Breast epithelium (tissue), 4 donors: ENCODE measurements at regions not wholly inside any gene's neighbourhood (a gene's known extent, or its start where the extent isn't known, plus 50 kb on each side); places are given as distances from the start of the nearest gene placed in this dataset.

Experiments
- DNase-seq, 2 donors: peaks; one replicate each; pipeline ENCODE4 v3.0.0-alpha.2; 2019; ENCODE audit warnings: low spot score in 2 of 2
- H3K27ac ChIP-seq, 2 donors: fragments of 200-600 bp; sonication (generic) in 1 of 2; one replicate each; pipeline ENCODE4 v1.5.1; 2016 to 2019; ENCODE audit warnings: mild to moderate bottlenecking in 1 of 2
- H3K27me3 ChIP-seq, 2 donors: fragments of 200-600 bp; sonication (generic) in 1 of 2; one replicate each; pipeline versions ENCODE4 v1.5.1 to v1.6.0; 2017 to 2019; ENCODE audit warnings: control low read depth in 1 of 2, mild to moderate bottlenecking in 1 of 2
- H3K36me3 ChIP-seq: fragments of 200-600 bp; one replicate; pipeline ENCODE4 v1.5.1; 2019
- H3K4me1 ChIP-seq, 2 donors: fragments of 200-600 bp; sonication (generic); one replicate each; pipeline ENCODE4 v1.5.1; 2016 to 2019; ENCODE audit warnings: control low read depth in 1 of 2
- H3K4me3 ChIP-seq, 3 donors: fragments of 200-600 bp; sonication (generic); 1 replicate in 2 of 3; 2 replicates in 1 of 3; pipeline ENCODE4 v1.5.1; 2016 to 2019; ENCODE audit warnings: mild to moderate bottlenecking in 3 of 3, moderate library complexity in 2 of 3
- H3K9me3 ChIP-seq, 2 donors: fragments of 200-600 bp; sonication (generic) in 1 of 2; one replicate each; pipeline ENCODE4 v1.5.1; 2016 to 2019; ENCODE audit warnings: control low read depth in 1 of 2
- CTCF ChIP-seq, 3 donors: fragments of 450-650 bp; IDR thresholded peaks; one replicate each; pipeline ENCODE4 v1.5.1; 2016 to 2017; ENCODE audit warnings: antibody characterized with exemption in 3 of 3, mild to moderate bottlenecking in 3 of 3, moderate library complexity in 3 of 3
- POLR2A ChIP-seq: fragments of 450-650 bp; IDR thresholded peaks from one replicate; pipeline ENCODE4 v1.6.1; 2016; ENCODE audit warnings: antibody characterized with exemption, mild to moderate bottlenecking, moderate library complexity
- POLR2AphosphoS5 ChIP-seq, 3 donors: sonication (generic); formaldehyde crosslinking; IDR thresholded peaks; one replicate each; pipeline ENCODE4 v1.6.1; 2017; ENCODE audit warnings: antibody characterized with exemption in 3 of 3
- intact Hi-C: fragments of 100-400 bp; cut with DNase I; formaldehyde crosslinking; loops from one replicate; pipeline ENCODE4 v1.15.1; 2023; ENCODE audit warnings: low total_unique reads

- Histone ChIP-seq H3K4me1 (no peaks in the 10 kb centered on the region), H3K4me3 (no peak overlapping the region), H3K27me3 (no peaks in the 10 kb centered on the region), H3K36me3 (no peaks in the 10 kb centered on the region), H3K27ac (no peak overlapping the region), H3K9me3 (no peaks in the 10 kb centered on the region)
- TF ChIP-seq POLR2AphosphoS5 (IDR thresholded peaks at IDR 0.05) = no peak
- no peak for TF ChIP-seq CTCF (IDR thresholded peaks at IDR 0.05)
- no peak for TF ChIP-seq POLR2A
- no peak for DNase-seq
- intact Hi-C loops = no loop called here
Measured at GRCh38 chr2:150626934-150627411, 139.5 kb upstream of the RND3 start.

GRCh38 chr2:150625741-150626140 lies 138.3 kb upstream of the RND3 start:
- intact Hi-C loops = no loop called here
- no peaks in the 10 kb centered on the region for H3K36me3 ChIP-seq
- no peak overlapping the region for H3K27ac ChIP-seq
- H3K9me3 ChIP-seq = no peaks in the 10 kb centered on the region
- no peak overlapping the region for H3K4me3 ChIP-seq
- no peaks in the 10 kb centered on the region for H3K4me1 ChIP-seq
- TF ChIP-seq CTCF (IDR thresholded peaks at IDR 0.05) = no peak
- no peak for TF ChIP-seq POLR2A
- TF ChIP-seq POLR2AphosphoS5 (IDR thresholded peaks at IDR 0.05) = no peak
- H3K27me3 ChIP-seq = no peaks in the 10 kb centered on the region
- no peak for DNase-seq

- Histone ChIP-seq H3K27me3 (no peaks in the 10 kb centered on the region), H3K4me1 (no peaks in the 10 kb centered on the region), H3K36me3 (no peaks in the 10 kb centered on the region), H3K4me3 (no peak overlapping the region), H3K27ac (no peak overlapping the region), H3K9me3 (no peaks in the 10 kb centered on the region)
- TF ChIP-seq POLR2A = no peak
- no peak for TF ChIP-seq CTCF (IDR thresholded peaks at IDR 0.05)
- no peak for TF ChIP-seq POLR2AphosphoS5 (IDR thresholded peaks at IDR 0.05)
- no peak for DNase-seq
- intact Hi-C loops = no loop called here
Measured at GRCh38 chr2:150625303-150625702, 137.8 kb upstream of the RND3 start.

- H3K27me3 ChIP-seq = no peaks in the 10 kb centered on the region
- no peak overlapping the region for H3K27ac ChIP-seq
- intact Hi-C loops = no loop called here
- no peak for DNase-seq
- H3K4me1 ChIP-seq = no peaks in the 10 kb centered on the region
- no peak overlapping the region for H3K4me3 ChIP-seq
- TF ChIP-seq POLR2A (no peak), POLR2AphosphoS5 (IDR thresholded peaks at IDR 0.05) (no peak), CTCF (IDR thresholded peaks at IDR 0.05) (no peak)
- H3K9me3 ChIP-seq = no peaks in the 10 kb centered on the region
- no peaks in the 10 kb centered on the region for H3K36me3 ChIP-seq
Measured at GRCh38 chr2:150624001-150624401, 136.5 kb upstream of the RND3 start.

GRCh38 chr2:150621526-150622213 lies 134.2 kb upstream of the RND3 start:
- intact Hi-C loops = no loop called here
- no peaks in the 10 kb centered on the region for H3K4me1 ChIP-seq
- no peak overlapping the region for H3K4me3 ChIP-seq
- no peak for TF ChIP-seq CTCF (IDR thresholded peaks at IDR 0.05)
- TF ChIP-seq POLR2A = no peak
- TF ChIP-seq POLR2AphosphoS5 (IDR thresholded peaks at IDR 0.05) = no peak
- peak overlapping the region; percentile 63 to 85 for H3K27ac ChIP-seq
- H3K27me3 ChIP-seq = no peaks in the 10 kb centered on the region
- no peaks in the 10 kb centered on the region for H3K36me3 ChIP-seq
- H3K9me3 ChIP-seq = no peaks in the 10 kb centered on the region
- no peak for DNase-seq
